Activated T-cell treated with anti-CD3 and anti-CD28 coated beads for 48 hours (primary cell): ENCODE measurements at regions not wholly inside any gene's neighbourhood (a gene's known extent, or its start where the extent isn't known, plus 50 kb on each side); places are given as distances from the start of the nearest gene placed in this dataset.

Experiments
- DNase-seq: peaks from one replicate; pipeline ENCODE4 v3.0.0-alpha.2; 2020; ENCODE audit warnings: low read depth

GRCh38 chr22:22823131-22823810 lies 64.3 kb upstream of the IGLL5 start:
- no peak for DNase-seq

DNA sequence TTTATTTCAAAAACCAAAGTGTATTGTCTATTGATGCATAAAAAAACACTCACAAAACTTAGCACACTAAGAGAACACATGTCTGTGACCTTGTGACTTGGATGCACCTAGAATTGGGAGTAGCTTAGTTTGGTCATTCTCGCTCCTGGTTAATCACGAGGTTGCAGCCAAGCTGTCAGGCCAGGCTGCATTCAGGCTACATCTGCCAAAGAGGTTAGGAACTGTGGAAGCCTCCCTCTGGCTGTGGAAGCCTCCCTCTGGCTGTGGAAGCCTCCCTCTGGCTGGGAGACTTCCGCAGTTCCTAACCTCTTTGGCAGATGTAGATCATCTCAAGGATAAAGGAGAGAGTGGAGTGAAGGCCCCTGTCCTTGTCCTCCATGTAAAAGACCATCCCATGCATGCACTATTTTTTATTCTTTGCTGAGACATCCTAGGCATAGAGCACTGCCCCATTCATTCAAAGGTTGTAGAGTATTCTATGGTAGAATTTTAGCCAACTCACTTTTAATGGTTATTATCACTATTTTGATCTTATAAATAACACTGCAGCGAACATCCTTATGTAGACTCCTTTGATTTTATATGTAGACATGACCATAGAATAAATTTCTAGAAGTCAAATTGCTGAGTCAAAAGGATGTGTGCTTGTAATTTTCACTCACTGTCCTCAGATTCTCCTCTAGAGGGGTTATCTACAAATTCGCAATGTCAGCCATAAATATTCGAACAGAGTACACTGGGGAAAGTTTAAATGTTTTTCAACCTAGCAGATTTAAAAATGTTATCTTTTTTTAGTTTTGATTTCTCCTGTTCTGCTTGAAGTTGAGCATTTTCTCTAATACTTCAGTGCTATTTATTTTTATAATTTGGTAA lies 63.0 kb upstream of the IGLL5 start:
- no peak for DNase-seq

DNA sequence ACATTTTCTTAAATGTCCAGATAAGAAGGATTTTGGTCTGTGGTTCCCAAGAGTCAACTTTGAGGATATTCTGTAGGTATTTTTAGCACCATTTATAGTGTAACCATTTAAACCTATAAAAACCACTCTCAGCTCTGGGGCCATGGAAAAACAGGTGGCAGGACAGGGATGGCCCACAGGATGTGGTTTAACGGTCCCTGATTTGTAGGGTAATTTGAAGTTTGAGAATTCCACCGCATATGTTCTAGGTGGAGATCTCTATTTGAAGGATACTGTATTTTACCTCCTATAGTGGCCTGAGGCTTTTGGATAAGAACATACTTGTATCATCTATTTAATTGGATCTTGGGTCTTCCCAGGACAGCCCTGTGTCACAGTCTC lies 62.4 kb upstream of the IGLL5 start:
- DNase-seq = no peak

GRCh38 chr22:22827187-22827939 lies 60.3 kb upstream of the IGLL5 start:
- no peak for DNase-seq

DNA sequence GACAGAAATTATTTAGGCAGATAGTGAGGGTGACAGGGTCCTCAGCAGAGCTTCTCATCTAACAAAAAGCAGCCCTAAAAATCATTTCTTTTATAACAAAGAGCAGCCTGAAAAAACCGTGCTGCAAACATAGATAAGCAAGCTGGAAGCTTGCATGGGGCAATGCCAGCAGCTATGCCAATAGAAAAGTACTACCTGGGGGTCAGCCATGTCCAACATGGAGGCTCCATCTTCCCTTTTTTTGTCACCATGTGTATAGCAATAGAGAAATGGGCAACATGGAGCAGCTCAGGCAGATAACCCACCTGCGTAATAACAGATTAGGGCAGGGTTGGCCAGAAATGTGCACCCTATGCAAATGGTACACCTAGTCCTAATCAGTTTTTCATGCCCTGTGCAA lies 57.4 kb upstream of the IGLL5 start:
- DNase-seq = no peak

GRCh38 chr22:22830957-22831688 lies 56.5 kb upstream of the IGLL5 start:
- DNase-seq = no peak

GRCh38 chr22:22833059-22833458 lies 54.6 kb upstream of the IGLL5 start:
- DNase-seq = no peak

- no peak for DNase-seq
These were observed 54.1 kb upstream of the IGLL5 start for GRCh38 chr22:22833488-22833887.

- no peak for DNase-seq
These were observed 53.4 kb upstream of the IGLL5 start for GRCh38 chr22:22834204-22834603.

DNA sequence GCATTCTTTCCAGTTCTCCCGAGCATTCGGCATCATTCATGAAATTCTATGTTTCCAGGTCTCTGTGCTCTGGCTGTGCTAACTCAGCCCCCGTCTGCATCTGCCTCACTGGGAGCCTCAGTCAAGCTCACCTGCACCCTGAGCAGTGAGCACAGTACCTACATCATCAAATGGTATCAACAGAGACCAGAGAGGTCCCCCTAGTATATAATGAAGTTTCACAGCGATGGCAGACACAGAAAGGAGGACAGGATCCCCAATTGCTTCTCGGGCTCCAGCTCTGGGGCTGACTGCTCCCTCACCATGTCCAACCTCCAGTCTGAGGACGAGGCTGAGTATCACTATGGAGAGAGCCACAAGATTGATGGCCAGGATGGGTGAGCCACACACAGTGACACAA lies 52.8 kb upstream of the IGLL5 start:
- DNase-seq = no peak

GRCh38 chr22:22835242-22835641 lies 52.4 kb upstream of the IGLL5 start:
- DNase-seq = no peak

DNA sequence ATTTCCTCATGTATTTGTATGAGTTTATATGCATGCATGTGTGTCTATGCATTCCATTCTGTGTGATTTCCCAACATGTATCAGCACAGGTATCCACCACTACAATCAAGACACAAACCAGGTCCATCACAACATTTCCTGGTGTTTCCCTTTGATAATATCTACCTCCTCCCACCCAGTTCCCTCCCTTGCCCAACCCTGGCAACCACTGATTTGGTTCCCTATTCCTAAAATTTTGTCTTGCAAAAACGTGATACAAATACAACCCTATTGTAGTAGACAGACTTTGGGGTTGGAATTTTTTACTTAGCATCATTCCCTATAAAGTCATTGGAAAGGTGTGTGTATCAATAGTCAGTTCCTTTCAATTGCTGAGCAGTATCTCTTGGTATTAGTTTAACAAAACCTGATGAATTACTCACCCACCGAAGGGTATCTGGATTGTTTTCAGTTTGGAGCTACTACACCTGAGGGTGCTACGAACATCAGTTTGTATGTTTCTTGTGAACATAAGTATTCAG lies 51.8 kb upstream of the IGLL5 start:
- DNase-seq = no peak

- DNase-seq = no peak
These were observed 51.0 kb upstream of the IGLL5 start for GRCh38 chr22:22836635-22837034.
